ENCODE measurements at regions not wholly inside any gene's neighbourhood (a gene's known extent, or its start where the extent isn't known, plus 50 kb on each side); places are given as distances from the start of the nearest gene placed in this dataset.
A peak's percentile ranks its signal among the peaks of the same experiment; 100 is the strongest.

DNA sequence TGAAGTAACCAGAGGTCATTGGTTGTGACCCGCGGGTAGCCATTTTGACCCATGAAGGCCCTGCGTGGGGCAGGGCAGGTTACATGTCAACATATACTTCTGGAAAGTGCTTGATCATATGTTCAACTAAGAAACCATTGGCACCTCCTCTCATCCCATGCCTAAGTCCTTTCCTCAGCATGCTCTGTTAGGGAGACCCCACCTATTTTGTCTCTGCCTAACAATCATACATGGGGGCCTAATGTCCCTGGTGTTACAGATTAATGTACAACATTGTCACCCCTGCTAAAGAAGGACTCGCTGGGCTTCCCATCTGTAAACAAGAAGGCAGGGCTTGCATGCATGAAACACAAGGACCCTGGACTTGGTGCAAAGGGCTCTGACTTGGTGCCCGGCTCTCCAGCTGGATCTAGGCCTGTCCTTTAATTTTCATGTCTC lies 133.7 kb upstream of the TNS3 start (continued):
- TF ChIP-seq SOX5 (CRISPR knock-in tag; IDR thresholded peaks at IDR 0.05; ENCODE audit: borderline replicate concordance), result peak; percentile 82; the same call in 1 of the 2 replicates
- TF ChIP-seq ARID2 (CRISPR knock-in tag; IDR thresholded peaks at IDR 0.05; ENCODE audit: borderline replicate concordance), result no peak
- TF ChIP-seq U2AF1 (optimal IDR thresholded peaks at IDR 0.05; ENCODE audit: low read depth, low read length), result no peak
- peak; percentile 94 for TF ChIP-seq FOXK1 (CRISPR knock-in tag; IDR thresholded peaks at IDR 0.05; ENCODE audit: borderline replicate concordance, low read depth)
- TF ChIP-seq, protein P1, sequence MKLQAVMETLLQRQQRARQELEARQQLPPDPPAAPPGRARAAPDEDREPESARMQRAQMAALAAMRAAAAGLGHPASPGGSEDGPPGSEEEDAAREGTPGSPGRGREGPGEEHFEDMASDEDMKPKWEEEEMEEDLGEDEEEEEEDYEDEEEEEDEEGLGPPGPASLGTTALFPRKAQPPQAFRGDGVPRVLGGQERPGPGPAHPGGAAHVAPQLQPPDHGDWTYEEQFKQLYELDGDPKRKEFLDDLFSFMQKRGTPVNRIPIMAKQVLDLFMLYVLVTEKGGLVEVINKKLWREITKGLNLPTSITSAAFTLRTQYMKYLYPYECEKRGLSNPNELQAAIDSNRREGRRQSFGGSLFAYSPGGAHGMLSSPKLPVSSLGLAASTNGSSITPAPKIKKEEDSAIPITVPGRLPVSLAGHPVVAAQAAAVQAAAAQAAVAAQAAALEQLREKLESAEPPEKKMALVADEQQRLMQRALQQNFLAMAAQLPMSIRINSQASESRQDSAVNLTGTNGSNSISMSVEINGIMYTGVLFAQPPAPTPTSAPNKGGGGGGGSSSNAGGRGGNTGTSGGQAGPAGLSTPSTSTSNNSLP (IDR thresholded peaks at IDR 0.05; ENCODE audit: low read depth, low read length), result peak; percentile 75
- peak; percentile 32; the same call in 1 of the 2 replicates for TF ChIP-seq GATAD1 (CRISPR knock-in tag; IDR thresholded peaks at IDR 0.05)
- TF ChIP-seq, protein P2, sequence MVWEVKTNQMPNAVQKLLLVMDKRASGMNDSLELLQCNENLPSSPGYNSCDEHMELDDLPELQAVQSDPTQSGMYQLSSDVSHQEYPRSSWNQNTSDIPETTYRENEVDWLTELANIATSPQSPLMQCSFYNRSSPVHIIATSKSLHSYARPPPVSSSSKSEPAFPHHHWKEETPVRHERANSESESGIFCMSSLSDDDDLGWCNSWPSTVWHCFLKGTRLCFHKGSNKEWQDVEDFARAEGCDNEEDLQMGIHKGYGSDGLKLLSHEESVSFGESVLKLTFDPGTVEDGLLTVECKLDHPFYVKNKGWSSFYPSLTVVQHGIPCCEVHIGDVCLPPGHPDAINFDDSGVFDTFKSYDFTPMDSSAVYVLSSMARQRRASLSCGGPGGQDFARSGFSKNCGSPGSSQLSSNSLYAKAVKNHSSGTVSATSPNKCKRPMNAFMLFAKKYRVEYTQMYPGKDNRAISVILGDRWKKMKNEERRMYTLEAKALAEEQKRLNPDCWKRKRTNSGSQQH (CRISPR knock-in tag; IDR thresholded peaks at IDR 0.05; ENCODE audit: low read depth), result no peak
- TF ChIP-seq HOXA7 (CRISPR knock-in tag; IDR thresholded peaks at IDR 0.05), result no peak
- TF ChIP-seq, protein P3, sequence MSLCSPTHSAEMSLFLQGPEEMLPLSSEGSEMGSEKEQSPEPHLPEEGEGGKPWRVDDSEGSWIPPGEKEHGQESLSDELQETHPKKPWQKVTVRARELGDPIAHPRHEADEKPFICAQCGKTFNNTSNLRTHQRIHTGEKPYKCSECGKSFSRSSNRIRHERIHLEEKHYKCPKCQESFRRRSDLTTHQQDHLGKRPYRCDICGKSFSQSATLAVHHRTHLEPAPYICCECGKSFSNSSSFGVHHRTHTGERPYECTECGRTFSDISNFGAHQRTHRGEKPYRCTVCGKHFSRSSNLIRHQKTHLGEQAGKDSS (CRISPR knock-in tag; IDR thresholded peaks at IDR 0.05; ENCODE audit: borderline replicate concordance, low read depth), result 0 out of 2 replicates have a peak, but pooled peaks have one; percentile 36
- TF ChIP-seq ATF7-NPFF (CRISPR knock-in tag; IDR thresholded peaks at IDR 0.05; ENCODE audit: low read depth), result no peak; the same call in 1 of the 2 replicates
- TF ChIP-seq ZFP1 (CRISPR knock-in tag; IDR thresholded peaks at IDR 0.05), result peak; percentile 50; the same call in 1 of the 2 replicates
- TF ChIP-seq, protein P4, sequence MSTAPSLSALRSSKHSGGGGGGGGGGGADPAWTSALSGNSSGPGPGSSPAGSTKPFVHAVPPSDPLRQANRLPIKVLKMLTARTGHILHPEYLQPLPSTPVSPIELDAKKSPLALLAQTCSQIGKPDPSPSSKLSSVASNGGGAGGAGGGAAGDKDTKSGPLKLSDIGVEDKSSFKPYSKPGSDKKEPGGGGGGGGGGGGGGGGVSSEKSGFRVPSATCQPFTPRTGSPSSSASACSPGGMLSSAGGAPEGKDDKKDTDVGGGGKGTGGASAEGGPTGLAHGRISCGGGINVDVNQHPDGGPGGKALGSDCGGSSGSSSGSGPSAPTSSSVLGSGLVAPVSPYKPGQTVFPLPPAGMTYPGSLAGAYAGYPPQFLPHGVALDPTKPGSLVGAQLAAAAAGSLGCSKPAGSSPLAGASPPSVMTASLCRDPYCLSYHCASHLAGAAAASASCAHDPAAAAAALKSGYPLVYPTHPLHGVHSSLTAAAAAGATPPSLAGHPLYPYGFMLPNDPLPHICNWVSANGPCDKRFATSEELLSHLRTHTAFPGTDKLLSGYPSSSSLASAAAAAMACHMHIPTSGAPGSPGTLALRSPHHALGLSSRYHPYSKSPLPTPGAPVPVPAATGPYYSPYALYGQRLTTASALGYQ (CRISPR knock-in tag; IDR thresholded peaks at IDR 0.05), result 0 out of 2 replicates have a peak, but pooled peaks have one; percentile 32
- TF ChIP-seq, protein P5, sequence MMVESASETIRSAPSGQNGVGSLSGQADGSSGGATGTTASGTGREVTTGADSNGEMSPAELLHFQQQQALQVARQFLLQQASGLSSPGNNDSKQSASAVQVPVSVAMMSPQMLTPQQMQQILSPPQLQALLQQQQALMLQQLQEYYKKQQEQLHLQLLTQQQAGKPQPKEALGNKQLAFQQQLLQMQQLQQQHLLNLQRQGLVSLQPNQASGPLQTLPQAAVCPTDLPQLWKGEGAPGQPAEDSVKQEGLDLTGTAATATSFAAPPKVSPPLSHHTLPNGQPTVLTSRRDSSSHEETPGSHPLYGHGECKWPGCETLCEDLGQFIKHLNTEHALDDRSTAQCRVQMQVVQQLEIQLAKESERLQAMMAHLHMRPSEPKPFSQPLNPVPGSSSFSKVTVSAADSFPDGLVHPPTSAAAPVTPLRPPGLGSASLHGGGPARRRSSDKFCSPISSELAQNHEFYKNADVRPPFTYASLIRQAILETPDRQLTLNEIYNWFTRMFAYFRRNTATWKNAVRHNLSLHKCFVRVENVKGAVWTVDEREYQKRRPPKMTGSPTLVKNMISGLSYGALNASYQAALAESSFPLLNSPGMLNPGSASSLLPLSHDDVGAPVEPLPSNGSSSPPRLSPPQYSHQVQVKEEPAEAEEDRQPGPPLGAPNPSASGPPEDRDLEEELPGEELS (CRISPR knock-in tag; IDR thresholded peaks at IDR 0.05), result peak; percentile 85
- TF ChIP-seq KLF16 (CRISPR knock-in tag; IDR thresholded peaks at IDR 0.05), result 0 out of 4 replicates have a peak, but pooled peaks of 1 of the 2 experiments have one; percentile 22
- peak; percentile 61 for TF ChIP-seq ZFY (CRISPR knock-in tag; IDR thresholded peaks at IDR 0.05)
- no peak for TF ChIP-seq ARNT (IDR thresholded peaks at IDR 0.05)
- no peak; the same call in 1 of the 2 replicates for TF ChIP-seq ZNF605 (CRISPR knock-in tag; IDR thresholded peaks at IDR 0.05)
- no peak for TF ChIP-seq ZMAT3 (CRISPR knock-in tag; conservative IDR thresholded peaks at IDR 0.05)
- TF ChIP-seq FOXJ3 (CRISPR knock-in tag; IDR thresholded peaks at IDR 0.05; ENCODE audit: borderline replicate concordance), result peak; percentile 76; the same call in 1 of the 2 replicates
- TF ChIP-seq, protein P6, sequence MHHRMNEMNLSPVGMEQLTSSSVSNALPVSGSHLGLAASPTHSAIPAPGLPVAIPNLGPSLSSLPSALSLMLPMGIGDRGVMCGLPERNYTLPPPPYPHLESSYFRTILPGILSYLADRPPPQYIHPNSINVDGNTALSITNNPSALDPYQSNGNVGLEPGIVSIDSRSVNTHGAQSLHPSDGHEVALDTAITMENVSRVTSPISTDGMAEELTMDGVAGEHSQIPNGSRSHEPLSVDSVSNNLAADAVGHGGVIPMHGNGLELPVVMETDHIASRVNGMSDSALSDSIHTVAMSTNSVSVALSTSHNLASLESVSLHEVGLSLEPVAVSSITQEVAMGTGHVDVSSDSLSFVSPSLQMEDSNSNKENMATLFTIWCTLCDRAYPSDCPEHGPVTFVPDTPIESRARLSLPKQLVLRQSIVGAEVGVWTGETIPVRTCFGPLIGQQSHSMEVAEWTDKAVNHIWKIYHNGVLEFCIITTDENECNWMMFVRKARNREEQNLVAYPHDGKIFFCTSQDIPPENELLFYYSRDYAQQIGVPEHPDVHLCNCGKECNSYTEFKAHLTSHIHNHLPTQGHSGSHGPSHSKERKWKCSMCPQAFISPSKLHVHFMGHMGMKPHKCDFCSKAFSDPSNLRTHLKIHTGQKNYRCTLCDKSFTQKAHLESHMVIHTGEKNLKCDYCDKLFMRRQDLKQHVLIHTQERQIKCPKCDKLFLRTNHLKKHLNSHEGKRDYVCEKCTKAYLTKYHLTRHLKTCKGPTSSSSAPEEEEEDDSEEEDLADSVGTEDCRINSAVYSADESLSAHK (CRISPR knock-in tag; IDR thresholded peaks at IDR 0.05; ENCODE audit: borderline replicate concordance), result no peak

All from HepG2 (cell line).